ENCODE measurements at regions not wholly inside any gene's neighbourhood (a gene's known extent, or its start where the extent isn't known, plus 50 kb on each side); places are given as distances from the start of the nearest gene placed in this dataset.

- TF ChIP-seq ZBTB11 (CRISPR knock-in tag; IDR thresholded peaks at IDR 0.05), result no peak
- no peak for TF ChIP-seq KAT2A (conservative IDR thresholded peaks at IDR 0.05; ENCODE audit: control insufficient read depth, low read depth, low read length)
- no peak for TF ChIP-seq HSF1 (IDR thresholded peaks at IDR 0.05; ENCODE audit: low read depth, low read length)
These were observed 62.7 kb upstream of the SLC2A12 start (continued) for GRCh38 chr6:134114918-134115714.

GRCh38 chr6:134114489-134114888 is 62.1 kb upstream of the SLC2A12 start:
- intact Hi-C loops (cut with micrococcal nuclease; ENCODE audit: unreplicated experiment), result no loop called here

More at GRCh38 chr6:134114489-134114888, 62.1 kb upstream of the SLC2A12 start:
- H3K9ac ChIP-seq (ENCODE audit: control insufficient read depth, insufficient read depth, low read length), result no peak overlapping the region
- in situ Hi-C loops (cut with MboI), result no loop called here
- ChIA-PET CTCF (interaction anchor here (0.6 to 1.4 kb wide), 2 partner anchors 190 to 515 kb away, joined by 3 to 4 read pairs; no protein-coding TSS in a partner anchor), RAD21 (ENCODE audit: unreplicated experiment) (no interaction called here), POLR2A (no interaction called here), SMC1A (ENCODE audit: uncharacterized antibody, unreplicated experiment) (no interaction called here)
- H3K36me3 ChIP-seq (ENCODE audit: control insufficient read depth in 2 of 2, insufficient read depth in 2 of 2, low read length in 1 of 2), result no peaks in the 10 kb centered on the region
- 16% methylated on average over 3 of the region's 3 CpGs for WGBS (ENCODE audit: insufficient coverage, insufficient replicate concordance, low lambda C conversion rate, missing lambda C conversion rate)
- H4K20me1 ChIP-seq (ENCODE audit: control insufficient read depth, insufficient read depth), result no peaks in the 10 kb centered on the region
- H3K4me1 ChIP-seq (ENCODE audit: control insufficient read depth, insufficient read depth, low read length), result no peaks in the 10 kb centered on the region
- no peak for FAIRE-seq
- H3K4me2 ChIP-seq (ENCODE audit: control insufficient read depth, insufficient read depth), result no peak overlapping the region
- H3K27ac ChIP-seq (ENCODE audit: control insufficient read depth, insufficient read depth), result no peak overlapping the region
- H3K27me3 ChIP-seq (replicated peaks in 1 of 2; ENCODE audit: control insufficient read depth in 2 of 2, insufficient read depth in 2 of 2, low read length in 1 of 2), result peaks cover 0 to 3% of the 10 kb centered on the region in 2 experiments; a peak in 3 of 4 replicates
- DNase-seq (ENCODE audit: low read depth, low spot score), result no peak
- no TSS peak for BruUV-seq (replicated peaks)
- H3K4me3 ChIP-seq, result no peak overlapping the region
- ATAC-seq, result no peak
- no peaks in the 10 kb centered on the region for H3K9me3 ChIP-seq (replicated peaks; ENCODE audit: control insufficient read depth, insufficient read depth, low read length)
- TF ChIP-seq CHD2 (IDR thresholded peaks at IDR 0.05; ENCODE audit: borderline replicate concordance, low read depth, low read length) (no peak), RELB (IDR thresholded peaks at IDR 0.05; ENCODE audit: low read depth) (no peak)
- H2AFZ ChIP-seq (ENCODE audit: control insufficient read depth, low read depth, low read length), result no peak overlapping the region
- H3K79me2 ChIP-seq (ENCODE audit: control insufficient read depth, insufficient read depth, low read length), result no peaks in the 10 kb centered on the region

All from GM12878 (cell line).